GM12875 (cell line): ENCODE measurements at regions not wholly inside any gene's neighbourhood (a gene's known extent, or its start where the extent isn't known, plus 50 kb on each side); places are given as distances from the start of the nearest gene placed in this dataset.

Experiments used
- H3K4me3 ChIP-seq: one replicate; pipeline ENCODE4 v1.5.1; 2011; ENCODE audit warnings: low read depth, low read length, control low read depth
- CTCF ChIP-seq: IDR thresholded peaks from 2 replicates; pipeline ENCODE4 v1.5.1; 2011; ENCODE audit warnings: low read depth, mild to moderate bottlenecking, control low read depth, inconsistent platforms, low read length, moderate library complexity, borderline replicate concordance; ENCODE audit not compliant: insufficient read depth

DNA sequence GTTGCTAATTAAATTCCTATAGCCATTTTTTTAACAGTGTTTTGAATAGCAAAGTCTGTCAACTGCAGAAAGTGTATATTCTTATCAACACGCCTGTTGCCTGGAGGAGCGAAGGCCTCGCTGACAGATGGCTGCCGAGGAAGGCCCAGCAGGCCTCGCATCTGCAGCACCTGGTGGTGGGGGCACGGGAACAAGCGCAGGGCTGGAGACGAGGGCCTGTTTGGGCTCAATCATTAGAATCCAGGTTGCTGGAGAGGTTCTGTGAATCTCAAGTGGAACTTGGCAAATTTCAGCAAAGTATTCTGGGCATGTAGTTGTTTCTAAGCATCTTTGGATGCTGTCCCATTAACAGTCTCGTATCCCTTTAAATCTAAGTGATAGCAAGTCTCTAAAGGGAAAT lies 66.1 kb upstream of the FAM204A start:
- no peak overlapping the region for H3K4me3 ChIP-seq
- no peak for TF ChIP-seq CTCF

DNA sequence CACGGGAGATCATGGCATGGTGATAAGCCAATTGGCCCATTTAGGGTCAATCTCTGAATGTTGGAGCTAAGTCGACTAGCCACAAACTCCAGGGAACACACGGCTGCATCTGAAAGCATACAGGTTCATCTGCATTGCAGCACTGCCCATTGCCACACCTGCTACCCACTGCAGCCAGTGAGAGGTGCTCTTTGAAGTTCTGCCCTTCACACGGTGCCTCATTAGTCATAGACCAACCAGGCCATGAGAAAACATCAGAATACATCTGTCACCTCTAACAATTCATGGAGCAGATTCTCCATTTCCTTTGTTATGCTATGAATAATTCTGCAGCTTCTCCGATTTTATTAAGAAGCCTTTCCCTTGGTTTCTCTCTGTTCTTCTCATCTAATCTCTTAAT lies 65.7 kb upstream of the FAM204A start:
- no peak overlapping the region for H3K4me3 ChIP-seq
- no peak for TF ChIP-seq CTCF

DNA sequence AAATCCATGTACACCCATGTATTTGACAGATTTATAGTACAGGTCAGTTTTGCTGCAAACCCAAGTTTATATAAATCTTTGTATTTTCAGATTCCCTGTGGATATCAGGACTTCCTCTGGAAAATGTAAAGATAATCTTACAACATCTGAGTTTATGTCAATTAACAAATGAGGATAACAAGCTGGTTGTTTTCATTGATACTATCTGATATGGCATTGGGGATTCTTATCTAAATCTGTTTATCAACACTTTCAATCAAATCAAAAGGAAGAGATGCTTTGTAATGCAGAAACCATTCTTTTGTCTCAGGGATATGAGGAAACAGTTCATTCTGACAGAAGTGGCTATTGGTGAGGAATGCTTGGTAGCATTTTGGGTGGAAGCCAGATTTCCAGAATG lies 64.9 kb upstream of the FAM204A start:
- TF ChIP-seq CTCF: no peak
- H3K4me3 ChIP-seq: no peak overlapping the region

DNA sequence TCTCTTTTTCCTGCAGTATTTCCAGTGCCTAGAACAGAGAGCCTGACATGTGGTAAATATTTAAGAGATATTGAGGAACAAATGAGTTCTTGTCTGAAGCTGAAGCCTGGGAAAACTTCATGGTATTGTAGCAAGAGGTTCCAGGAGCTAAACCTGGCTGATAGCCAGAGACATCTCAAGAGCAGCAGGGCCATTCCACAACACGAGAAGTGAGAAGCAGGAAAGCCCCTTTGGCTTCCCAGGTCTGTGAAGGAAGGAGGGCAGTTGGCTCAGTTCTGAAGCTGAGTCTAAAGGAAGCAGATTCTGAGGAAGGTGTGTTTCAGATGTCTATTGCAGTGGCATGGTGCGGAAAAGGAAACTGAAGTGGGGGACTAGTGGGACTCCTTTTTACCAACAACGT lies 63.8 kb upstream of the FAM204A start:
- H3K4me3 ChIP-seq: no peak overlapping the region
- no peak for TF ChIP-seq CTCF

DNA sequence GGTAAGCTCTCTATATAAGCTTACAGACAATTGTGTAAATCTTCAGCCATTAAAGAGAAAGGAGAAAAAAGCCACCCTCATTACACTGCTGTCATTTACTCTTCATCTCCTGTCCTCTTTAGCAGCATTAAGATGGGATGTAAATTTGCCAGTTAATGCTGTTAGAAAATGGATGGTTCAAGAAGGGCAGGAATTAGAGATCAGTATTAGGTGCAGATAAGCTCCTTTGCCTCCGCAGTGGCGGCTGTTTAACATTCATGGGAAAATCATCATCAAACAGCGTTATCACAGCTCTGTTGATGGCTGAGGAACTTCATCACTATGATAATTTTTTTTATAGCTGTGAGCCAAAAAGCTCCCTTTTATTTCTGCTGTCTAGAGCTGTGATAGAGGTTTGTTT lies 61.8 kb upstream of the FAM204A start:
- no peak overlapping the region for H3K4me3 ChIP-seq
- no peak for TF ChIP-seq CTCF

- no peak overlapping the region for H3K4me3 ChIP-seq
- TF ChIP-seq CTCF: no peak
Measured at GRCh38 chr10:118401708-118402193, 59.6 kb upstream of the FAM204A start.

- no peak overlapping the region for H3K4me3 ChIP-seq
- TF ChIP-seq CTCF: no peak
Measured at GRCh38 chr10:118397391-118397790, 55.3 kb upstream of the FAM204A start.
